ENCODE measurements at regions not wholly inside any gene's neighbourhood (a gene's known extent, or its start where the extent isn't known, plus 50 kb on each side); places are given as distances from the start of the nearest gene placed in this dataset.

- TF ChIP-seq CTCF (IDR thresholded peaks at IDR 0.05; ENCODE audit: extremely low read depth in 1 of 2, insufficient read depth in 1 of 2, low read depth in 1 of 2, low read length in 2 of 2): no peak
- no peak for TF ChIP-seq POLR2A (IDR thresholded peaks at IDR 0.05; ENCODE audit: low read depth, low read length)
These were observed 62.0 kb upstream of the EPB41L1 start for GRCh38 chr20:36092398-36093024.

Data from endothelial cell of umbilical vein (primary cell).